ENCODE measurements at regions not wholly inside any gene's neighbourhood (a gene's known extent, or its start where the extent isn't known, plus 50 kb on each side); places are given as distances from the start of the nearest gene placed in this dataset.

GRCh38 chr6:947235-947934 is 254.4 kb upstream of the EXOC2 start:
- no peaks in the 10 kb centered on the region for H3K27me3 ChIP-seq (replicated peaks)
- in situ Hi-C loops (cut with HindIII; ENCODE audit: low pct_ligation_motif_present, low sequenced_read_pairs): no loop called here
- H3K36me3 ChIP-seq (replicated peaks): no peaks in the 10 kb centered on the region
- H3K4me3 ChIP-seq (ENCODE audit: low read depth, low read length): no peak overlapping the region
- DNase-seq: no peak
- H3K27ac ChIP-seq: no peak overlapping the region
- TF ChIP-seq CTCF (IDR thresholded peaks at IDR 0.05; ENCODE audit: low read depth, low read length, missing control alignments): no peak

- no peak overlapping the region for H3K4me3 ChIP-seq (ENCODE audit: low read depth, low read length)
- in situ Hi-C loops (cut with HindIII; ENCODE audit: low pct_ligation_motif_present, low sequenced_read_pairs): no loop called here
- no peak for TF ChIP-seq CTCF (IDR thresholded peaks at IDR 0.05; ENCODE audit: low read depth, low read length, missing control alignments)
- DNase-seq: no peak
- H3K27me3 ChIP-seq (replicated peaks): no peaks in the 10 kb centered on the region
- no peaks in the 10 kb centered on the region for H3K36me3 ChIP-seq (replicated peaks)
- no peak overlapping the region for H3K27ac ChIP-seq
Measured at GRCh38 chr6:946546-946945, 253.6 kb upstream of the EXOC2 start.

- no peak for TF ChIP-seq CTCF (IDR thresholded peaks at IDR 0.05; ENCODE audit: low read depth, low read length, missing control alignments)
- Histone ChIP-seq H3K27me3 (replicated peaks) (no peaks in the 10 kb centered on the region), H3K36me3 (replicated peaks) (no peaks in the 10 kb centered on the region), H3K4me3 (ENCODE audit: low read depth, low read length) (no peak overlapping the region), H3K27ac (no peak overlapping the region)
- in situ Hi-C loops (cut with HindIII; ENCODE audit: low pct_ligation_motif_present, low sequenced_read_pairs): no loop called here
- DNase-seq: no peak
Measured at GRCh38 chr6:939526-940252, 246.8 kb upstream of the EXOC2 start.

GRCh38 chr6:938916-939315 is 246.0 kb upstream of the EXOC2 start:
- no peak overlapping the region for H3K27ac ChIP-seq
- no peak for TF ChIP-seq CTCF (IDR thresholded peaks at IDR 0.05; ENCODE audit: low read depth, low read length, missing control alignments)
- H3K27me3 ChIP-seq (replicated peaks): no peaks in the 10 kb centered on the region
- in situ Hi-C loops (cut with HindIII; ENCODE audit: low pct_ligation_motif_present, low sequenced_read_pairs): no loop called here
- no peak for DNase-seq
- no peak overlapping the region for H3K4me3 ChIP-seq (ENCODE audit: low read depth, low read length)
- no peaks in the 10 kb centered on the region for H3K36me3 ChIP-seq (replicated peaks)

GRCh38 chr6:938271-938905 is 245.4 kb upstream of the EXOC2 start:
- in situ Hi-C loops (cut with HindIII; ENCODE audit: low pct_ligation_motif_present, low sequenced_read_pairs): no loop called here
- no peak for TF ChIP-seq CTCF (IDR thresholded peaks at IDR 0.05; ENCODE audit: low read depth, low read length, missing control alignments)
- no peak for DNase-seq
- H3K27ac ChIP-seq: no peak overlapping the region
- H3K36me3 ChIP-seq (replicated peaks): no peaks in the 10 kb centered on the region
- no peaks in the 10 kb centered on the region for H3K27me3 ChIP-seq (replicated peaks)
- no peak overlapping the region for H3K4me3 ChIP-seq (ENCODE audit: low read depth, low read length)
